Spinal cord (tissue), 9 donors: ENCODE measurements at regions not wholly inside any gene's neighbourhood (a gene's known extent, or its start where the extent isn't known, plus 50 kb on each side); places are given as distances from the start of the nearest gene placed in this dataset.
A peak's percentile ranks its signal among the peaks of the same experiment; 100 is the strongest.
"Not testable (repeated sequence)": the region's sequence is repeated elsewhere in the genome, so short reads cannot be mapped to it uniquely, and the experiment has no call there.

ENCODE experiments used
- DNase-seq, 6 donors: peaks; one replicate each; pipeline versions ENCODE4 v3.0.0 to v3.0.0-alpha.2; 2013 to 2015; ENCODE audit warnings: low spot score in 6 of 6, low read depth in 4 of 6
- H3K27ac ChIP-seq: one replicate; pipeline ENCODE4 v1.5.1; 2013; ENCODE audit warnings: low read depth, low read length, control low read depth
- H3K27me3 ChIP-seq: one replicate; pipeline ENCODE4 v1.6.1; 2013; ENCODE audit warnings: low read length; ENCODE audit not compliant: control insufficient read depth, insufficient read depth
- H3K36me3 ChIP-seq: one replicate; pipeline ENCODE4 v1.6.1; 2013; ENCODE audit warnings: low read length; ENCODE audit not compliant: control insufficient read depth, insufficient read depth
- H3K4me1 ChIP-seq: one replicate; pipeline ENCODE4 v1.6.1; 2013; ENCODE audit warnings: low read length; ENCODE audit not compliant: control insufficient read depth, insufficient read depth
- H3K4me3 ChIP-seq: one replicate; pipeline ENCODE4 v1.5.1; 2013; ENCODE audit warnings: low read depth, low read length, control low read depth
- H3K9me3 ChIP-seq: one replicate; pipeline ENCODE4 v1.6.1; 2013; ENCODE audit warnings: low read length; ENCODE audit not compliant: control insufficient read depth, insufficient read depth
- WGBS: methylation state at CpG from one replicate; pipeline ENCODE4 v1.1.5; 2013; ENCODE audit warnings: missing lambda C conversion rate; ENCODE audit not compliant: insufficient coverage; 5-methylcytosine and 5-hydroxymethylcytosine counted together
- donor health status: healthy.

- Histone ChIP-seq H3K27me3 (no peaks in the 10 kb centered on the region), H3K9me3 (no peaks in the 10 kb centered on the region), H3K36me3 (no peaks in the 10 kb centered on the region), H3K4me3 (no peak overlapping the region), H3K4me1 (peaks cover 5% of the 10 kb centered on the region), H3K27ac (no peak overlapping the region)
- WGBS: 74% methylated on average over 2 of the region's 7 CpGs
- DNase-seq: no peak
Measured at GRCh38 chr4:123603165-123603564, 206.6 kb downstream of the SPRY1 start.

GRCh38 chr4:123605797-123606196 lies 209.2 kb downstream of the SPRY1 start:
- not testable (repeated sequence) for H3K27ac ChIP-seq, H3K36me3 ChIP-seq, H3K9me3 ChIP-seq, H3K4me3 ChIP-seq, H3K27me3 ChIP-seq, H3K4me1 ChIP-seq, DNase-seq
- 100% methylated on average over 2 of the region's 4 CpGs for WGBS

GRCh38 chr4:123606336-123606735 lies 209.7 kb downstream of the SPRY1 start:
- no peaks in the 10 kb centered on the region for H3K9me3 ChIP-seq
- DNase-seq: no peak
- H3K4me3 ChIP-seq: no peak overlapping the region
- H3K27me3 ChIP-seq: no peaks in the 10 kb centered on the region
- WGBS: no CpG with 5 or more reads among the region's 2 CpGs
- H3K27ac ChIP-seq: no peak overlapping the region
- H3K4me1 ChIP-seq: no peaks in the 10 kb centered on the region
- no peaks in the 10 kb centered on the region for H3K36me3 ChIP-seq

- no peak for DNase-seq
- Histone ChIP-seq H3K36me3 (no peaks in the 10 kb centered on the region), H3K27me3 (no peaks in the 10 kb centered on the region), H3K4me1 (no peaks in the 10 kb centered on the region), H3K9me3 (no peaks in the 10 kb centered on the region), H3K4me3 (no peak overlapping the region), H3K27ac (no peak overlapping the region)
- 100% methylated on average over 2 of the region's 3 CpGs for WGBS
Measured at GRCh38 chr4:123606946-123607542, 210.4 kb downstream of the SPRY1 start.

GRCh38 chr4:123609829-123610228 lies 213.2 kb downstream of the SPRY1 start:
- Histone ChIP-seq H3K4me3 (no peak overlapping the region), H3K4me1 (no peaks in the 10 kb centered on the region), H3K27me3 (no peaks in the 10 kb centered on the region), H3K36me3 (no peaks in the 10 kb centered on the region), H3K27ac (no peak overlapping the region), H3K9me3 (no peaks in the 10 kb centered on the region)
- WGBS: no CpG with 5 or more reads among the region's 1 CpG
- DNase-seq: no peak

- no peaks in the 10 kb centered on the region for H3K27me3 ChIP-seq
- WGBS: 100% methylated on average over 3 of the region's 9 CpGs
- no peaks in the 10 kb centered on the region for H3K36me3 ChIP-seq
- H3K4me1 ChIP-seq: peaks cover 6% of the 10 kb centered on the region
- H3K27ac ChIP-seq: no peak overlapping the region
- no peak for DNase-seq
- H3K4me3 ChIP-seq: no peak overlapping the region
- H3K9me3 ChIP-seq: no peaks in the 10 kb centered on the region
Measured at GRCh38 chr4:123613586-123614344, 217.2 kb downstream of the SPRY1 start.

GRCh38 chr4:123615901-123616300 lies 219.3 kb downstream of the SPRY1 start:
- Histone ChIP-seq H3K9me3 (no peaks in the 10 kb centered on the region), H3K27me3 (no peaks in the 10 kb centered on the region), H3K27ac (peak overlapping the region; percentile 50), H3K4me3 (no peak overlapping the region), H3K4me1 (peaks cover 6% of the 10 kb centered on the region), H3K36me3 (no peaks in the 10 kb centered on the region)
- no CpG with 5 or more reads among the region's 2 CpGs for whole genome bisulfite sequencing
- peak in 2 of 6 donors; percentile 34 to 83 for DNase-seq

GRCh38 chr4:123616951-123617461 lies 220.4 kb downstream of the SPRY1 start:
- H3K9me3 ChIP-seq: no peaks in the 10 kb centered on the region
- DNase-seq: peak; percentile 83 to 98 (median 87)
- WGBS: 0% methylated on average over 3 of the region's 6 CpGs
- no peak overlapping the region for H3K4me3 ChIP-seq
- H3K27me3 ChIP-seq: no peaks in the 10 kb centered on the region
- H3K4me1 ChIP-seq: peaks cover 8% of the 10 kb centered on the region
- H3K36me3 ChIP-seq: no peaks in the 10 kb centered on the region
- peak overlapping the region; percentile 50 for H3K27ac ChIP-seq

- Histone ChIP-seq H3K4me3 (no peak overlapping the region), H3K27ac (peak overlapping the region; percentile 50), H3K4me1 (peaks cover 8% of the 10 kb centered on the region), H3K9me3 (no peaks in the 10 kb centered on the region), H3K27me3 (no peaks in the 10 kb centered on the region), H3K36me3 (no peaks in the 10 kb centered on the region)
- no CpG with 5 or more reads among the region's 1 CpG for WGBS
- no peak for DNase-seq
Measured at GRCh38 chr4:123617791-123618190, 221.2 kb downstream of the SPRY1 start.

GRCh38 chr4:123618606-123619005 lies 222.0 kb downstream of the SPRY1 start:
- no peak overlapping the region for H3K27ac ChIP-seq
- no peak for DNase-seq
- no peak overlapping the region for H3K4me3 ChIP-seq
- WGBS: no CpG with 5 or more reads among the region's 1 CpG
- H3K9me3 ChIP-seq: no peaks in the 10 kb centered on the region
- H3K27me3 ChIP-seq: no peaks in the 10 kb centered on the region
- peaks cover 8% of the 10 kb centered on the region for H3K4me1 ChIP-seq
- no peaks in the 10 kb centered on the region for H3K36me3 ChIP-seq
